GM21723 (cell line): ENCODE measurements at regions not wholly inside any gene's neighbourhood (a gene's known extent, or its start where the extent isn't known, plus 50 kb on each side); places are given as distances from the start of the nearest gene placed in this dataset.
"Not testable (repeated sequence)": the region's sequence is repeated elsewhere in the genome, so short reads cannot be mapped to it uniquely, and the experiment has no call there.

ENCODE experiments used
- ATAC-seq: cut with Tn5 transposase; IDR thresholded peaks from one replicate; pipeline ENCODE4 v1.9.1; 2021; ENCODE audit warnings: mild to moderate bottlenecking, moderate library complexity; ENCODE audit not compliant: unreplicated experiment

DNA sequence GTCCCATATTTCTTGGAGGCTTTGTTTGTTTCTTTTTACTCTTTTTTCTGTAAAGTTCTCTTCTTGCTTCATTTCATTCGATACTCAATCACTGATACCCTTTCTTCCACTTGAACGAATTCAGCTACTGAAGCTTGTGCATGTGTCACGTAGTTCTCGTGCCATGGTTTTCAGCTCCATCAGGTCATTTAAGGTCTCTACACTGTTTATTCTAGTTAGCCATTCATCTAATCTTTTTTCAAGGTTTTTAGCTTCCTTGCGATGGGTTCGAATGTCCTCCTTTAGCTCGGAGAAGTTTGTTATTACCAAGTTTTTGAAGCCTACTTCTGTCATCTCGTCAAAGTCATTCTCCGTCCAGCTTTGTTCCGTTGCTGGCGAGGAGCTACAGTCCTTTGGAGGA lies 55.6 kb upstream of the CRYM start:
- not testable (repeated sequence) for ATAC-seq
